KG1 (cell line): ENCODE measurements at regions not wholly inside any gene's neighbourhood (a gene's known extent, or its start where the extent isn't known, plus 50 kb on each side); places are given as distances from the start of the nearest gene placed in this dataset.
A peak's percentile ranks its signal among the peaks of the same experiment; 100 is the strongest.

Experiments
- DNase-seq: peaks from one replicate; lab custom pipeline; 2025; lab: John Stamatoyannopoulos, UW

DNA sequence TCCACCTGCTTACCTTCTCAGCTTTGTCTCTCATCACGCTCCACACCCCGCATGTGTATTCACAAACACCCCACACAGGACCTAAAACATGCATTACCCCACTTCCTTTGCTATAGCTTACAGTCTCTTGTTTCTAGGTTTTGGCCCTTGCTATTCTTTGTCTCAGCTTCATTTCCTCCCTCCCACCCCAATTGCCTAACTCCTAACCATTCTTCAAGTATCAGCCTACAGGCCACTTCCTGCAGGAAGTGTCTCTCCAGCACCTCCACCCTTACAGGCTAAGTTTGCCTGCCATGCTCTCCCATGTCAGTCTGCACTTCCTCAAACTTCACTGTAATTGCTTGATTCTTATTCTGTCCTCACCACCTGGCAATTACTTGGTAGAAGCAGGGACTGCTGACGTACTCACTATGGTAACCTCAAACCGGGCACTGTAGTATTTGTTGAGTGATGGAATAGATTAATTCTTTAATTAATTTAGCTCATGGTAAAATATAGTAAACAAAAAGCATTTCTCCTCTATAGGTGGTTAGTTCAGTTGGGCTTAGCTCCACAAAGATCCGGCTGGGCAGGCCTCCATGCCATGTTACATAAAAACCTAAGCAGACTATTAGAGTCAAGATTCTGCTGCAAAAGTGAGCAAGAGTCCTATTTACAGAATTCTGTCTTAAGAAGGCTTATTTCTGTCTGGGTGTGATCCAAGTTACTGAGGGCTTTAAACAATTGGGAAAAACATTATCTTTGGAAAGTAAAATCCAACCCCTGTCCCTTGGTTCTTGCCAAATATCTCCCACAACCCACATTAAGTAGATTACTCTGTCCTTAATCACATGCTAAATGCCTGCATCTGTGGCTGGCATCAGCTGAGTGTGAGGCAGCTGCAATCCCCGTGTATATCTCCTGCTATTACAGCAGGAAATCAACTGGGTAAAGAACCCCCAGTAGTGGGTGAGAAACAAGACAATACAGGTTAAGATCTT, 124.7 kb upstream of the CPEB2 start:
- DNase-seq = peak; percentile 69

- DNase-seq = no peak
These were observed 123.6 kb upstream of the CPEB2 start for GRCh38 chr4:14878681-14879080.

GRCh38 chr4:14879683-14880082, 122.6 kb upstream of the CPEB2 start:
- no peak for DNase-seq

DNA sequence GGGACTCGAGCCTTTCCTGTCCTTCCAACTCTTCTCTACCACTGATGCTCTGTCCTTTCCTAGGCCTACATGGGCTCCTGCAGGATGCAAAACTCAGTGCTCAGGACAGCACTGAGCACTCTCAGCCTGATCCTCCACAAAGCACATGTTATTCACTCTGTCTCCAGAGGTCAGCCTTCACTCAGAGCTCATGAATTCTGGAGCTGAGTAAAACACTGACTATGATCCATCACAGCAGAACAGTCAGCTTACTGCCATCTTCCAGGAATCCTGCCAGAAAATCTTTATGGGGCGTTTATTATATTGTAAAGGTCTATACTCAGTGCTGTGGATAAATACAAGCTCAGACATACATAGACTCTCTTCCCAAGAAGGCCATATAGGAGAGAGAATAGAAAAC, 121.5 kb upstream of the CPEB2 start:
- DNase-seq = no peak

DNA sequence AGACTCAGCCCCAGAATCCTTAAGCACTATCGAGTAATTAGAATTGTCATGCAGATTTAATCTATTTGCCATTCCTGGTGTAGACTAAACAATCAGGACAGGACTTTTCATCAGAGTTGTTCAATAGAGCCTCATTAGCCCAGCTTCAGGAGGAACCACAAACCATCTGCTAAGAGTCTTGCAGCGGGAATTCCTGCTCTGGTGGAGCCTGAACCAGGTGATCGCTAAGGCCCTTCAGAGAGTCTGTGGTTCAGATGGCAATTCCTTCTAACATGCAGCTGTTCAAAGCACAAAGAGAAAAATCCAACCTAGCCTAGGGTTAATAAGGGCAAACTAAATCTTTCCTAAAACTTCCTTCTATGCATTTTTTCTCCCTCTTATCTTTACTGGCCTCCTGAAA, 119.1 kb upstream of the CPEB2 start:
- no peak for DNase-seq

- no peak for DNase-seq
These were observed 118.6 kb upstream of the CPEB2 start for GRCh38 chr4:14883661-14884060.

GRCh38 chr4:14887842-14888433, 114.3 kb upstream of the CPEB2 start:
- DNase-seq = no peak

- DNase-seq = no peak
These were observed 113.3 kb upstream of the CPEB2 start for GRCh38 chr4:14888790-14889572.

GRCh38 chr4:14892563-14892962, 109.7 kb upstream of the CPEB2 start:
- DNase-seq = no peak

GRCh38 chr4:14893713-14894112, 108.6 kb upstream of the CPEB2 start:
- DNase-seq = no peak

- DNase-seq = no peak
These were observed 107.6 kb upstream of the CPEB2 start for GRCh38 chr4:14894392-14895292.

DNA sequence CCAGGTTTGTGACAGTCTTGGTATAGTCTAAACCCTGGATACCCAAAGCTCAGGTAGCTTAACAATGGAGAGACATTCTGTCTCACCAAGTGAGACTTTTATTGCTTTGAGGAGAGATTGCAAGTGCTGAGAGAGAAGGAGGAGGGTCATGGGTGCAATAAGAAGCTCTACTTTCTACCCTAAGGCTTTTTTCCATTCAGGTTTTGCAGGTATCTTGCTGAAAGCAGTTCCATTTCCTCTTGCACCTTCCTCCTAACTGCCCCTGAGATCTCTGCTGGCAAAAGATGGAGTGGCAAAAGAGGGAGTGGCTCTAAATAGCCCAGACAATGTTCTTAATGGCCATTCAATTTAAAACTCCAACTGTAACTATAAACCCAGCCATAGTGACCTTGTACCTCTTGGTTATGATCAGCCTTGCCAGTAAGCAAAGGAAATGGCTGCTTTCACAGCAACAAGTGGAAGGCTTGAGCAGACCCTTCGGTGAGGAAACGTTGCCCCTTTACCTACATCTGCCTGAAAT, 105.6 kb upstream of the CPEB2 start:
- DNase-seq = no peak

DNA sequence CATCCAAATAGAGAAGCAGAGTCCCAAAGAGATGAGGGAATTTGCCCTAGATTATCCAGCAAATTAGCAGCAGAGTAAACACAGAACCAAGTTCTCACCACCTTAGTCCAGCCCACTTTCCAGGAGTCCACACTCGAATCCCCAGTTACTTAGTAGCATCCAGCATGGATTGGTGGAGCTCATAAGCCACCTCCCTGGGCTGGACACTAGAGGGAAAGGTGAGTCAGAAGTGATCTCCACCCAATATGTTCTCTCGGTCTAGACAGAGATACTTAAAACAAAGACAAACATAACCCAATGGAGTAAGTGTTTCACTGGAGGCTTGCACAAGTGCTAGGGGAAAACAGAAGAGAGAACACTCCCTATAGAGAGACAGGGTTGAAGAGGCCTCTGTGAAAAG, 105.1 kb upstream of the CPEB2 start:
- no peak for DNase-seq

- DNase-seq = no peak
These were observed 103.3 kb upstream of the CPEB2 start for GRCh38 chr4:14898989-14899388.

DNA sequence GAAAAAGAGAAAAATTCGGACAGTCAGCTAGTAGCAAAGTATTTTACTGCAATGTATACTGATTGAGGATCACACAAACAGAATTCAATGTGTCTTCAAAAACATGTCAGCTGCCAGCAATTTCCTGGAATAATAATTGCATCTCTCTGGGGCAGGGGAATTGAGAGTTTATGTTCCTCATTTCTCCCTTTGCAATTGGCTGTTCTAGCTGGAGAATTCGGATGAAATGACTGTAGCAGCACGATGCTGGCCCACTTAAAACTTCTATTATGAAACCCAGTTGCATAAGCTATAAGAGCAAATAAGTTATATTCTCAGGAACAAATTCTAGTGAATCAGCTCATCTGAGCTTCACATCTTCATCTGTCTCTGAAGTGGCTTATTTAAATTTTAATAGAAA, 99.9 kb upstream of the CPEB2 start:
- DNase-seq = no peak

- no peak for DNase-seq
These were observed 99.0 kb upstream of the CPEB2 start for GRCh38 chr4:14903321-14903720.

DNA sequence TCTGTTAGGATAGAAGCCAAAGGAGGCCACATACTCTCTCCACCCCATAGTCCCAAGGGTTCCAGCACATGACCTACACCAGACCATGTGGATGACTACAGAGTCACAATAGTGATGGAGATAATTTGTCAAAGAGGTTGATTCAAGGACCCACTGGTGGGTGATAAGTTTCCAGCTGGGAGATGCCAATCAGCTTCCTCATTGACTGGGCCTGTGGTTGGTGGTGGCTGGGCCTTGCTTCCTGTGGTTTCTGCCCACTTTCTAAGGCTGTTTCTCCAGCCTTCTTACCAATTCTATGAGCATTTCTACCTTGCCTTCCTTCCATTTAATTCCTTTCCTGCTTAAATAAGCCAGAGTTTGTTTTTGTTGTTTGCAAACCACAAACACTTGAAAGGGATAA, 95.5 kb upstream of the CPEB2 start:
- DNase-seq = peak; percentile 13

DNA sequence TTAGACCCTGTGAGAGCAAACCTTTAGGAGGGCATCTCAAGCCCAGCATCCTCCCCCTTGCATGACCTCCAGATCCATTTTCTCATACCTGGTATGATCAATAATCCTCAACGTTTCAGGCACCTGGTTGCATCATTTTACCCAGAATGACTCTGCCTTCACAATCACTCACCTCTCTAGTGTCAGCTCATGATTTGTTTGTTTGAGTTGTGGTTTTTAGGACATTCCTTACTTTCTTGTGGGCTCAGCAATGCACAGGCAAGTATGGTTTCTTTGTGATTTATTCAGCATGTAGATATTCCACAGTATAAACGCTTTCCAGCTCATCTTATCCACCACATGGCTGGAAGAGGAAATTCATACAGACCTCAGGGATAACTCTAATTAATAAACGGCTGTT, 93.6 kb upstream of the CPEB2 start:
- DNase-seq = no peak

DNA sequence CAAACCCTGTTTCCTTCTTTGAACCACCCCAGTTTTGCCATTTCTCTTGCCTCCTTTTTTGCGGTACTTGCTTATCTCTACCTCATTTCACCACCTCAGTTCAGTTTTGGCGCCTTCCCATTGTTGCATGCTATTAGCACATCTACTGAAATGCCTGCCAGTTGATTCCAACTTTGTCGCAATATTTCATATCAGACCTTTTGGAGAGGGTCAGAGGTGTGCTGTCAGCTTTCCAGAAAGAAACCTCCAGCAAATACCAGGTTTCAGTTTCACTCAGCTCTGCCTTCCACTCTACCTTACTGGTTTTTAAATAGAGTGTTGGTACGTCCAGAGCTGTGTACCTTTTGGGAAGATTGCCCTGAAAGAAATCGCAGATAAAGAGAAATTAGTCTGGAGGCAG, 91.9 kb upstream of the CPEB2 start:
- DNase-seq = no peak

DNA sequence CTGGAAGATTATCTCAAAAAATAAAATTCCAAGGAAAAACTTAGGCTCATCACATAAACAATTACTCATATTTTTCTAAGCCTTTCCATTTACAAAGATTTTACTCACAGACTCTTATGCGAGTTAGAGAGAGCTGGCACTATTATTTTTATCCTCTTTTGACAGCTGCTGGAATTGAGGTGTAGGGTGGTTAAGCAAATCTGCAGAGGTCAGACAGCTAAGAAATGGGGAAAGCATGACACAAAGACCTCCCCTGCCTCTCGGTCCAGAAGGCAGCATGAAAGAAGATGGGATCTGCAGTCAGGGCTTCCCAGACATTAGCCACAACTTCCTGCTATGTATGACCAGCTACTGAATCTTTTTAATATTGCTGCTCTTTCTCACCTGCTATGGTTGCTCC, 89.9 kb upstream of the CPEB2 start:
- DNase-seq = no peak

DNA sequence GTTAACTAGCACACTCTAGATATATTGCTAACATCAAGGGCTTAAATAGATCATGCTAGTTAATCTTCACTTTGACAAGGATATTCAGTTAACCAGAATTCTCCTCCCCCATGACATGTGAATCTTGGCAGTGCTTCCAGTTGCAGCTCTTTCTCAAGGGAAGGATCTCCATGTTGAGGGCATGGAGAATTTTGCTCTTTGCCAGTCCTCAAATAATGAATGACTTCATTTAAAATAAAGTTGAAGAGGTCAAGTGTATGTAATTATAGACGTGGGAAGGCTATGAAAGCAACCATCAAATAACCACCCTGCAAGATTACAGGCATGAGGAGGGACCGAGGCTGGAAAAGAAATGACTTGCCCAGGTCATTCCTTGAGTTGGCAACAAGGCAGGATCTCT, 87.3 kb upstream of the CPEB2 start:
- DNase-seq = no peak
